Neural progenitor cell (in vitro differentiated cells): ENCODE measurements at regions not wholly inside any gene's neighbourhood (a gene's known extent, or its start where the extent isn't known, plus 50 kb on each side); places are given as distances from the start of the nearest gene placed in this dataset.

ENCODE experiments used
- DNase-seq: peaks from one replicate; pipeline ENCODE4 v3.0.0-alpha.2; 2016; ENCODE audit warnings: low spot score
- H2AFZ ChIP-seq: fragments of 200-600 bp; sonication (generic); replicated peaks from 2 replicates; pipeline ENCODE4 v1.6.1; 2016; ENCODE audit warnings: antibody characterized with exemption
- H3F3A ChIP-seq: fragments of 200-600 bp; sonication (generic); 2 replicates; pipeline ENCODE4 v1.6.1; 2016; ENCODE audit warnings: antibody characterized with exemption, low read depth
- H3K27ac ChIP-seq: fragments of 200-600 bp; sonication (generic); 2 replicates; pipeline ENCODE4 v1.5.1; 2016; ENCODE audit warnings: mild to moderate bottlenecking
- H3K27me3 ChIP-seq: fragments of 200-600 bp; sonication (generic); 2 replicates; pipeline ENCODE4 v1.6.1; 2016; ENCODE audit warnings: mild to moderate bottlenecking, moderate library complexity
- H3K36me3 ChIP-seq: fragments of 200-600 bp; sonication (generic); 2 replicates; pipeline ENCODE4 v1.5.1; 2016
- H3K4me1 ChIP-seq: fragments of 200-600 bp; sonication (generic); 2 replicates; pipeline ENCODE4 v1.6.1; 2016; ENCODE audit warnings: mixed run types
- H3K4me2 ChIP-seq: fragments of 200-600 bp; sonication (generic); 2 replicates; pipeline ENCODE4 v1.6.1; 2016
- H3K4me3 ChIP-seq: fragments of 200-600 bp; sonication (generic); 2 replicates; pipeline ENCODE4 v1.5.1; 2016
- H3K79me2 ChIP-seq: fragments of 200-600 bp; sonication (generic); 2 replicates; pipeline ENCODE4 v1.6.1; 2016; ENCODE audit warnings: low read depth
- H3K9ac ChIP-seq: fragments of 200-600 bp; sonication (generic); 2 replicates; pipeline ENCODE4 v1.6.1; 2016
- H3K9me3 ChIP-seq: fragments of 200-600 bp; sonication (generic); 2 replicates; pipeline ENCODE4 v1.5.1; 2016; ENCODE audit warnings: low read depth
- H4K20me1 ChIP-seq: fragments of 200-600 bp; sonication (generic); 2 replicates; pipeline ENCODE4 v1.6.1; 2016; ENCODE audit warnings: low read depth
- H3K27ac Mint-ChIP-seq: 3 replicates; pipeline ENCODE4 v1.8.0; 2021; ENCODE audit warnings: mixed read lengths
- H3K27me3 Mint-ChIP-seq: 2 replicates; pipeline ENCODE4 v1.8.0; 2022; ENCODE audit warnings: low read depth, mild to moderate bottlenecking, inconsistent platforms, moderate library complexity, mixed read lengths; ENCODE audit not compliant: insufficient read depth
- H3K36me3 Mint-ChIP-seq: 3 replicates; pipeline ENCODE4 v1.8.0; 2021; ENCODE audit warnings: mixed read lengths
- H3K4me1 Mint-ChIP-seq: 3 replicates; pipeline ENCODE4 v1.8.0; 2021; ENCODE audit warnings: mixed read lengths
- H3K4me3 Mint-ChIP-seq: 3 replicates; pipeline ENCODE4 v1.8.0; 2021; ENCODE audit warnings: mild to moderate bottlenecking, moderate library complexity, mixed read lengths
- H3K9me3 Mint-ChIP-seq: 3 replicates; pipeline ENCODE4 v1.8.0; 2020; ENCODE audit warnings: mixed read lengths
- EZH2 ChIP-seq: fragments of 200-600 bp; sonication (generic); IDR thresholded peaks from 2 replicates; pipeline ENCODE4 v1.6.1; 2017; ENCODE audit warnings: antibody characterized with exemption, mild to moderate bottlenecking, moderate library complexity
- EZH2phosphoT487 ChIP-seq: fragments of 200-600 bp; sonication (generic); IDR thresholded peaks from 2 replicates; pipeline ENCODE4 v1.6.1; 2017; ENCODE audit warnings: antibody characterized with exemption
- TF ChIP-seq, protein P1 (sequence below): fragments of 200-600 bp; sonication (generic); IDR thresholded peaks from 2 replicates; pipeline ENCODE4 v1.5.1; 2017; ENCODE audit warnings: antibody characterized with exemption, mild to moderate bottlenecking

DNA sequence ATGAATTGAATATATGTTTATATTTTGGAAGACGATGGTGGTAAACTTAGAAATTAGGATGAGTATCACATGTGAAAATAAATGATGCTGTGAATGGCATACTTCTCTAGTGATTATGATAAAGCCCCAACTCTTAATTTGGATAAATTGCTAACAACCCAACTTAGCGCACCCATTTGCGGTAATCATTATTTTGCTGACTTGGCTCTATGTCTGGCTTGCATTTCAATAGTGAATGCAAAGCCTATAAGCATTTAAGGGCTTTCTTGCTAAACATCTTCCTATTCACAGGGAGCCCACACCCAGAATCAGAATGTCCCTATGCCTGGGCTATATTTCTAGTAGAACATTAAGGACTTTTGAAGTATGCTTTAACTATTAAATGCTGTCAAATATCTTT is 910.7 kb upstream of the FANCL start:
- Histone ChIP-seq H3K4me1 (no peaks in the 10 kb centered on the region), H3K27ac (no peak overlapping the region), H3K27me3 (no peaks in the 10 kb centered on the region), H3K9me3 (no peaks in the 10 kb centered on the region), H4K20me1 (no peaks in the 10 kb centered on the region), H3K4me2 (no peak overlapping the region), H3K4me3 (no peak overlapping the region), H3K79me2 (no peaks in the 10 kb centered on the region), H3K9ac (no peak overlapping the region), H3K36me3 (no peaks in the 10 kb centered on the region), H2AFZ (no peak overlapping the region), H3F3A (no peaks in the 10 kb centered on the region)
- Mint-ChIP-seq H3K27me3 (peaks cover 3% of the 10 kb centered on the region), H3K4me1 (no peaks in the 10 kb centered on the region), H3K9me3 (no peaks in the 10 kb centered on the region), H3K4me3 (no peak overlapping the region), H3K36me3 (no peaks in the 10 kb centered on the region), H3K27ac (no peak overlapping the region)
- DNase-seq, result no peak
- TF ChIP-seq, protein P1, sequence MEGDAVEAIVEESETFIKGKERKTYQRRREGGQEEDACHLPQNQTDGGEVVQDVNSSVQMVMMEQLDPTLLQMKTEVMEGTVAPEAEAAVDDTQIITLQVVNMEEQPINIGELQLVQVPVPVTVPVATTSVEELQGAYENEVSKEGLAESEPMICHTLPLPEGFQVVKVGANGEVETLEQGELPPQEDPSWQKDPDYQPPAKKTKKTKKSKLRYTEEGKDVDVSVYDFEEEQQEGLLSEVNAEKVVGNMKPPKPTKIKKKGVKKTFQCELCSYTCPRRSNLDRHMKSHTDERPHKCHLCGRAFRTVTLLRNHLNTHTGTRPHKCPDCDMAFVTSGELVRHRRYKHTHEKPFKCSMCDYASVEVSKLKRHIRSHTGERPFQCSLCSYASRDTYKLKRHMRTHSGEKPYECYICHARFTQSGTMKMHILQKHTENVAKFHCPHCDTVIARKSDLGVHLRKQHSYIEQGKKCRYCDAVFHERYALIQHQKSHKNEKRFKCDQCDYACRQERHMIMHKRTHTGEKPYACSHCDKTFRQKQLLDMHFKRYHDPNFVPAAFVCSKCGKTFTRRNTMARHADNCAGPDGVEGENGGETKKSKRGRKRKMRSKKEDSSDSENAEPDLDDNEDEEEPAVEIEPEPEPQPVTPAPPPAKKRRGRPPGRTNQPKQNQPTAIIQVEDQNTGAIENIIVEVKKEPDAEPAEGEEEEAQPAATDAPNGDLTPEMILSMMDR, result no peak

DNA sequence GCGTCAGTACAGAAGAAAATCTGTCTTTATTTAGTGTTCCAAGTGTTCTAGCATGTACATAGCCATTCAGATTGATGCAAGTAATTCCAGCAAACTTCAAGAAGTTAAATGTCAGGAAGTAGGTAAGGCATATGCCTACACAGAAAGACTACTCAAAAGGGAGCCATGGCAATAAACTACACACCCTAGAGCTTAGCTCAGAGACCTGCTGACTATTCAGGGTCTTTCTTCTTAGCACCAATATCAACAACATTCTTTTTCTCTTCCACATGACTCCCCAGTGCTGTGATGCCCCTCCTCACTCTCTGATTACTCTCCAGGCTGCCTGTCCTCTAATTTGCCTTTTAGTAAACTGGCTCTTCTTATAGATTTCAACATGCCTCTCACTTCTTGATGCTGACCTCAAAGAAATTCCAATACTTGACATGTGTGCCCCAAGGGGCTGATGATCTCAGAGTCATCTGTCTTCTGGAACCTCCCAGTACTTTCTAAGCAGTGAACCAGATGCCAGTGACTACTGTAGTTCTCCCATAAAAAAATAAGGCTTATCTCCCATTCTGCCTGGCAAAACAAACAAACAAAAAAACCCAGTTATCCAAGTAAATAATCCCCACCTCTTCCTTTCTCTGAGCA is 909.2 kb upstream of the FANCL start:
- H3K27ac Mint-ChIP-seq, result no peak overlapping the region
- Histone ChIP-seq H3K9me3 (no peaks in the 10 kb centered on the region), H3K9ac (no peak overlapping the region), H3K4me2 (no peak overlapping the region), H3K4me1 (no peaks in the 10 kb centered on the region), H3K36me3 (no peaks in the 10 kb centered on the region), H3K79me2 (no peaks in the 10 kb centered on the region), H2AFZ (no peak overlapping the region), H3K27me3 (no peaks in the 10 kb centered on the region), H4K20me1 (no peaks in the 10 kb centered on the region), H3K4me3 (no peak overlapping the region), H3F3A (no peaks in the 10 kb centered on the region), H3K27ac (no peak overlapping the region)
- no peak overlapping the region for H3K4me3 Mint-ChIP-seq
- no peaks in the 10 kb centered on the region for H3K36me3 Mint-ChIP-seq
- TF ChIP-seq EZH2, result no peak
- TF ChIP-seq, protein P1, result no peak
- TF ChIP-seq EZH2phosphoT487, result no peak
- no peaks in the 10 kb centered on the region for H3K4me1 Mint-ChIP-seq
- H3K9me3 Mint-ChIP-seq, result no peaks in the 10 kb centered on the region
- DNase-seq, result no peak
- H3K27me3 Mint-ChIP-seq, result peaks cover 3% of the 10 kb centered on the region

DNA sequence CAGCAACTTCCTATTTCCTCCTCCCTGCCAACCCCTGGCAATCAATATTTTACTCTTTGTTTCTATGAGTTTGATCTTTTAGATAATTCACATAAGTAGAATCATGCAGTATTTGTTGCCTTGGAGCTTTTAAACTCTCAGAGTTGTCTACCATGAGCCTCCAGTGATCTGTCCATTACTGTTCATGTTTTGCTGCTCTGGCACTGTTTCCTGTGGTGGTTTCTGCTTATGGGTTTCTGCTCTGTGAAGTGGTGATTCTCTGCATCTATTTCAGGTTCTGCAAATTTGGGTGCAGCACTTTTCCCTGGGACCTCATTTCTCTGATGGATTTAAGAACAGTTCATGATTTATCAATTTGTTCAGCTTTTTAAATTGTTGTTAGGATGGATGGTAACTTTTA is 908.1 kb upstream of the FANCL start:
- H3K27ac ChIP-seq, result no peak overlapping the region
- Mint-ChIP-seq H3K27me3 (peaks cover 3% of the 10 kb centered on the region), H3K27ac (no peak overlapping the region), H3K9me3 (no peaks in the 10 kb centered on the region), H3K36me3 (no peaks in the 10 kb centered on the region), H3K4me3 (no peak overlapping the region), H3K4me1 (peaks cover 10% of the 10 kb centered on the region)
- no peaks in the 10 kb centered on the region for H3F3A ChIP-seq
- no peak overlapping the region for H3K4me3 ChIP-seq
- H4K20me1 ChIP-seq, result no peaks in the 10 kb centered on the region
- no peak overlapping the region for H2AFZ ChIP-seq
- H3K9me3 ChIP-seq, result no peaks in the 10 kb centered on the region
- H3K9ac ChIP-seq, result no peak overlapping the region
- H3K4me2 ChIP-seq, result no peak overlapping the region
- H3K36me3 ChIP-seq, result no peaks in the 10 kb centered on the region
- TF ChIP-seq, protein P1, result no peak
- TF ChIP-seq EZH2phosphoT487, result no peak
- TF ChIP-seq EZH2, result no peak
- H3K79me2 ChIP-seq, result no peaks in the 10 kb centered on the region
- H3K27me3 ChIP-seq, result no peaks in the 10 kb centered on the region
- H3K4me1 ChIP-seq, result no peaks in the 10 kb centered on the region
- DNase-seq, result no peak
